ENCODE measurements at regions not wholly inside any gene's neighbourhood (a gene's known extent, or its start where the extent isn't known, plus 50 kb on each side); places are given as distances from the start of the nearest gene placed in this dataset.

GRCh38 chr2:34985474-34985873 is 1370.1 kb upstream of the CRIM1 start:
- POLR2A ChIA-PET: no interaction called here
- ATAC-seq (ENCODE audit: low read depth) (no peak), DNase-seq (no peak)
- H3K9me3 Mint-ChIP-seq: peaks cover 7% of the 10 kb centered on the region
- TF ChIP-seq CTCF (IDR thresholded peaks at IDR 0.05): no peak
- CTCF ChIA-PET: no interaction called here
- no peaks in the 10 kb centered on the region for H3K36me3 Mint-ChIP-seq (ENCODE audit: low read depth)
- no peaks in the 10 kb centered on the region for H3K4me1 Mint-ChIP-seq
- intact Hi-C loops (cut with micrococcal nuclease): no loop called here
- no peaks in the 10 kb centered on the region for H3K27me3 Mint-ChIP-seq
- H3K4me3 Mint-ChIP-seq: no peak overlapping the region
- no peak overlapping the region for H3K27ac Mint-ChIP-seq

- intact Hi-C loops (cut with micrococcal nuclease): no loop called here
- no peak overlapping the region for H3K27ac Mint-ChIP-seq
- ChIA-PET CTCF (no interaction called here), POLR2A (no interaction called here)
- peaks cover 10% of the 10 kb centered on the region for H3K9me3 Mint-ChIP-seq
- H3K36me3 Mint-ChIP-seq (ENCODE audit: low read depth): no peaks in the 10 kb centered on the region
- TF ChIP-seq CTCF (IDR thresholded peaks at IDR 0.05): no peak
- DNase-seq: no peak
- no peak overlapping the region for H3K4me3 Mint-ChIP-seq
- no peak for ATAC-seq (ENCODE audit: low read depth)
- H3K27me3 Mint-ChIP-seq: no peaks in the 10 kb centered on the region
- no peaks in the 10 kb centered on the region for H3K4me1 Mint-ChIP-seq
These were observed 1374.9 kb upstream of the CRIM1 start for GRCh38 chr2:34980689-34981088.

GRCh38 chr2:34979148-34979547 is 1376.4 kb upstream of the CRIM1 start:
- intact Hi-C loops (cut with micrococcal nuclease): no loop called here
- ChIA-PET CTCF (no interaction called here), POLR2A (no interaction called here)
- no peak overlapping the region for H3K27ac Mint-ChIP-seq
- H3K4me1 Mint-ChIP-seq: no peaks in the 10 kb centered on the region
- ATAC-seq (ENCODE audit: low read depth) (no peak), DNase-seq (no peak)
- H3K27me3 Mint-ChIP-seq: no peaks in the 10 kb centered on the region
- no peaks in the 10 kb centered on the region for H3K36me3 Mint-ChIP-seq (ENCODE audit: low read depth)
- H3K9me3 Mint-ChIP-seq: peaks cover 12% of the 10 kb centered on the region
- no peak for TF ChIP-seq CTCF (IDR thresholded peaks at IDR 0.05)
- no peak overlapping the region for H3K4me3 Mint-ChIP-seq

- Mint-ChIP-seq H3K27me3 (no peaks in the 10 kb centered on the region), H3K36me3 (ENCODE audit: low read depth) (no peaks in the 10 kb centered on the region), H3K9me3 (peaks cover 2% of the 10 kb centered on the region), H3K4me3 (no peak overlapping the region), H3K4me1 (no peaks in the 10 kb centered on the region), H3K27ac (no peak overlapping the region)
- DNase-seq: no peak
- intact Hi-C loops (cut with micrococcal nuclease): no loop called here
- no peak for TF ChIP-seq CTCF (IDR thresholded peaks at IDR 0.05)
- ChIA-PET POLR2A (no interaction called here), CTCF (no interaction called here)
- no peak for ATAC-seq (ENCODE audit: low read depth)
These were observed 1362.7 kb upstream of the FAM98A start for GRCh38 chr2:34961822-34962221.

- ChIA-PET CTCF (no interaction called here), POLR2A (no interaction called here)
- intact Hi-C loops (cut with micrococcal nuclease): no loop called here
- Mint-ChIP-seq H3K27me3 (no peaks in the 10 kb centered on the region), H3K36me3 (ENCODE audit: low read depth) (no peaks in the 10 kb centered on the region), H3K4me1 (no peaks in the 10 kb centered on the region), H3K27ac (no peak overlapping the region), H3K9me3 (peaks cover 8% of the 10 kb centered on the region), H3K4me3 (no peak overlapping the region)
- ATAC-seq (ENCODE audit: low read depth): no peak
- no peak for TF ChIP-seq CTCF (IDR thresholded peaks at IDR 0.05)
- DNase-seq: no peak
These were observed 1355.7 kb upstream of the FAM98A start for GRCh38 chr2:34954758-34955157.

Measured in activated B cell treated with CpG ODN at 0.5 μM for 24 hours (primary cell).